ENCODE measurements at regions not wholly inside any gene's neighbourhood (a gene's known extent, or its start where the extent isn't known, plus 50 kb on each side); places are given as distances from the start of the nearest gene placed in this dataset.
"Not testable (repeated sequence)": the region's sequence is repeated elsewhere in the genome, so short reads cannot be mapped to it uniquely, and the experiment has no call there.

GRCh38 chr1:96145492-96145891, 576.1 kb upstream of the PTBP2 start:
- dilution Hi-C loops (cut with MboI; ENCODE audit: extremely low pct_ligation_motif_present, low sequenced_read_pairs) (no loop called here), intact Hi-C loops (cut with micrococcal nuclease) (no loop called here)
- Histone ChIP-seq H3K9ac (replicated peaks; ENCODE audit: extremely low read depth, insufficient read depth, low read length) (no peak overlapping the region), H3K9me3 (replicated peaks; ENCODE audit: control insufficient read depth, insufficient read depth, low read length) (no peaks in the 10 kb centered on the region), H3K4me2 (ENCODE audit: insufficient read depth, low read length) (no peak overlapping the region), H3K79me2 (ENCODE audit: control insufficient read depth, insufficient read depth, low read length) (no peaks in the 10 kb centered on the region), H3K4me1 (ENCODE audit: control insufficient read depth, extremely low read depth, insufficient read depth, low read length) (no peaks in the 10 kb centered on the region), H3K36me3 (ENCODE audit: control insufficient read depth in 2 of 2, extremely low read depth in 1 of 2, insufficient read depth in 2 of 2, low read length in 2 of 2) (no peaks in the 10 kb centered on the region), H2AFZ (ENCODE audit: low read depth, low read length) (no peak overlapping the region), H3K4me3 (replicated peaks in 1 of 3; ENCODE audit: insufficient read depth in 1 of 3, low read depth in 1 of 3, low read length in 3 of 3) (no peak overlapping the region), H3K27ac (ENCODE audit: insufficient read depth, low read depth, low read length) (no peak overlapping the region), H3K9me1 (replicated peaks; ENCODE audit: control insufficient read depth, extremely low read depth, insufficient read depth, low read length) (no peaks in the 10 kb centered on the region), H3K27me3 (ENCODE audit: control insufficient read depth in 2 of 2, insufficient read depth in 2 of 2, low read length in 2 of 2) (no peaks in the 10 kb centered on the region), H4K20me1 (replicated peaks; ENCODE audit: control insufficient read depth, extremely low read depth, insufficient read depth, low read length) (no peaks in the 10 kb centered on the region)
- BruUV-seq (replicated peaks), result no TSS peak
- CTCF ChIA-PET, result no interaction called here
- TF ChIP-seq EZH2 (IDR thresholded peaks at IDR 0.05; ENCODE audit: borderline replicate concordance, low read depth, low read length, severe bottlenecking) (no peak), POLR2A (IDR thresholded peaks at IDR 0.05; ENCODE audit: low read depth, low read length) (no peak), MAX (IDR thresholded peaks at IDR 0.05; ENCODE audit: insufficient read depth, insufficient read length) (no peak), POLR2AphosphoS5 (IDR thresholded peaks at IDR 0.05; ENCODE audit: insufficient read depth, low read depth, low read length) (no peak), JUN (IDR thresholded peaks at IDR 0.05; ENCODE audit: borderline replicate concordance, insufficient read depth, insufficient read length, low read depth) (no peak), GATA2 (IDR thresholded peaks at IDR 0.05; ENCODE audit: insufficient read depth, insufficient read length, low read depth, low read length) (no peak), MYC (IDR thresholded peaks at IDR 0.05; ENCODE audit: low read depth, low read length) (no peak), FOS (IDR thresholded peaks at IDR 0.05; ENCODE audit: borderline replicate concordance, insufficient read depth, low read length) (no peak)
- TF ChIP-seq, protein P1, sequence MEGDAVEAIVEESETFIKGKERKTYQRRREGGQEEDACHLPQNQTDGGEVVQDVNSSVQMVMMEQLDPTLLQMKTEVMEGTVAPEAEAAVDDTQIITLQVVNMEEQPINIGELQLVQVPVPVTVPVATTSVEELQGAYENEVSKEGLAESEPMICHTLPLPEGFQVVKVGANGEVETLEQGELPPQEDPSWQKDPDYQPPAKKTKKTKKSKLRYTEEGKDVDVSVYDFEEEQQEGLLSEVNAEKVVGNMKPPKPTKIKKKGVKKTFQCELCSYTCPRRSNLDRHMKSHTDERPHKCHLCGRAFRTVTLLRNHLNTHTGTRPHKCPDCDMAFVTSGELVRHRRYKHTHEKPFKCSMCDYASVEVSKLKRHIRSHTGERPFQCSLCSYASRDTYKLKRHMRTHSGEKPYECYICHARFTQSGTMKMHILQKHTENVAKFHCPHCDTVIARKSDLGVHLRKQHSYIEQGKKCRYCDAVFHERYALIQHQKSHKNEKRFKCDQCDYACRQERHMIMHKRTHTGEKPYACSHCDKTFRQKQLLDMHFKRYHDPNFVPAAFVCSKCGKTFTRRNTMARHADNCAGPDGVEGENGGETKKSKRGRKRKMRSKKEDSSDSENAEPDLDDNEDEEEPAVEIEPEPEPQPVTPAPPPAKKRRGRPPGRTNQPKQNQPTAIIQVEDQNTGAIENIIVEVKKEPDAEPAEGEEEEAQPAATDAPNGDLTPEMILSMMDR (IDR thresholded peaks at IDR 0.05; ENCODE audit: extremely low read depth in 1 of 2, insufficient read depth in 1 of 2, low read depth in 1 of 2, low read length in 2 of 2), result no peak
- POLR2A ChIA-PET, result no interaction called here
- FAIRE-seq (no peak), DNase-seq (ENCODE audit: low read depth, low spot score) (no peak)

DNA sequence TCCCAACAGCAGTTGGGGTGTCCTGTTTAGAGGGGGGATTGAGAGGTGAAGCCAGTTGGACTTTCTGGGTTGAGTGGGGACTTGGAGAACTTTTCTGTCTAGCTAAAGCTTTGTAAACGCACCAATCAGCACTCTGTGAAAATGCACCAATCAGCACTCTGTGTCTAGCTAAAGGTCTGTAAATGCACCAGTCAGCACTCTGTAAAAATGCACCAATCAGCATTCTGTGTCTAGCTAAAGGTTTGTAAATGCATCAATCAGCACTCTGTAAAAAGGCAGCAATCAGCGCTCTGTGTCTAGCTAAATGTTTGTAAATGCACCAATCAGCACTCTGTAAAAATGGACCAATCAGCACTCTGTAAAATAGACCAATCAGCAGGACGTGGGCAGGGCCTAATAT, 568.6 kb upstream of the PTBP2 start:
- H3K79me2 ChIP-seq (ENCODE audit: control insufficient read depth, insufficient read depth, low read length); H3K4me2 ChIP-seq (ENCODE audit: insufficient read depth, low read length); H3K9me3 ChIP-seq (replicated peaks; ENCODE audit: control insufficient read depth, insufficient read depth, low read length); H3K9ac ChIP-seq (replicated peaks; ENCODE audit: extremely low read depth, insufficient read depth, low read length); H3K9me1 ChIP-seq (replicated peaks; ENCODE audit: control insufficient read depth, extremely low read depth, insufficient read depth, low read length); DNase-seq (ENCODE audit: low read depth, low spot score); H3K4me1 ChIP-seq (ENCODE audit: control insufficient read depth, extremely low read depth, insufficient read depth, low read length); BruUV-seq (replicated peaks); intact Hi-C loops (cut with micrococcal nuclease); H3K4me3 ChIP-seq (replicated peaks in 1 of 3; ENCODE audit: insufficient read depth in 1 of 3, low read depth in 1 of 3, low read length in 3 of 3); POLR2A ChIA-PET; H4K20me1 ChIP-seq (replicated peaks; ENCODE audit: control insufficient read depth, extremely low read depth, insufficient read depth, low read length); H3K36me3 ChIP-seq (ENCODE audit: control insufficient read depth in 2 of 2, extremely low read depth in 1 of 2, insufficient read depth in 2 of 2, low read length in 2 of 2); H3K27ac ChIP-seq (ENCODE audit: insufficient read depth, low read depth, low read length); dilution Hi-C loops (cut with MboI; ENCODE audit: extremely low pct_ligation_motif_present, low sequenced_read_pairs); H3K27me3 ChIP-seq (ENCODE audit: control insufficient read depth in 2 of 2, insufficient read depth in 2 of 2, low read length in 2 of 2); FAIRE-seq; H2AFZ ChIP-seq (ENCODE audit: low read depth, low read length); CTCF ChIA-PET: not testable (repeated sequence)

Data from endothelial cell of umbilical vein (primary cell).